Heart right ventricle (tissue), 16 donors: ENCODE measurements at regions not wholly inside any gene's neighbourhood (a gene's known extent, or its start where the extent isn't known, plus 50 kb on each side); places are given as distances from the start of the nearest gene placed in this dataset.

Experiments used
- ATAC-seq, 8 donors: fragments of 200-7000 bp; cut with Tn5 transposase; one replicate each; pipeline ENCODE4 v1.9.1; 2020; ENCODE audit warnings: mild to moderate bottlenecking in 8 of 8, moderate library complexity in 8 of 8, moderate number of reproducible peaks in 1 of 8
- DNase-seq, 2 donors: peaks; one replicate each; pipeline ENCODE4 v3.0.0-alpha.2; 2020
- H3K27ac ChIP-seq, 10 donors: fragments of 200-600 bp; sonication (generic) in 2 of 10; one replicate each; pipeline versions ENCODE4 v1.5.0 to v1.8.0; 2020 to 2022; ENCODE audit warnings: mild to moderate bottlenecking in 3 of 10
- H3K27me3 ChIP-seq, 7 donors: fragments of 200-600 bp; one replicate each; pipeline ENCODE4 v1.8.0; 2021 to 2022; ENCODE audit warnings: mild to moderate bottlenecking in 2 of 7
- H3K36me3 ChIP-seq, 9 donors: fragments of 200-600 bp; sonication (generic) in 1 of 9; one replicate each; pipeline versions ENCODE4 v1.5.0 to v1.8.0; 2020 to 2022; ENCODE audit warnings: mild to moderate bottlenecking in 2 of 9
- H3K4me1 ChIP-seq, 9 donors: fragments of 200-600 bp; sonication (generic) in 1 of 9; one replicate each; pipeline versions ENCODE4 v1.5.0 to v1.8.0; 2020 to 2022; ENCODE audit warnings: mild to moderate bottlenecking in 4 of 9
- H3K4me3 ChIP-seq, 10 donors: fragments of 200-600 bp; sonication (generic) in 2 of 10; one replicate each; pipeline versions ENCODE4 v1.5.0 to v1.8.0; 2020 to 2022; ENCODE audit warnings: mild to moderate bottlenecking in 7 of 10, moderate library complexity in 2 of 10
- H3K9me3 ChIP-seq, 11 donors: fragments of 200-600 bp in 10 of 11; sonication (generic) in 2 of 11; one replicate each; pipeline versions ENCODE4 v1.5.0 to v1.8.0; 2013 to 2022; ENCODE audit warnings: mild to moderate bottlenecking in 2 of 11, control low read depth in 1 of 11, moderate library complexity in 1 of 11
- CTCF ChIP-seq, 9 donors: fragments of 200-600 bp; sonication (generic) in 2 of 9; IDR thresholded peaks; one replicate each; pipeline versions ENCODE4 v1.5.0 to v1.8.0; 2021 to 2022; ENCODE audit warnings: antibody characterized with exemption in 9 of 9, mild to moderate bottlenecking in 5 of 9, moderate library complexity in 1 of 9
- WGBS, 2 donors: extraction: QIAGEN DNeasy Blood & Tissue Kit; methylation state at CpG; one replicate each; pipeline ENCODE4 v1.1.7; 2013; ENCODE audit warnings: inconsistent platforms in 1 of 2; 5-methylcytosine and 5-hydroxymethylcytosine counted together
- intact Hi-C, 10 donors: fragments of 100-400 bp; cut with DNase I; formaldehyde crosslinking; loops; one replicate each; pipeline versions ENCODE4 v1.11.1 to v1.14.2; 2022
- donor health status: Arrhythmogenic right ventricular cardiomyopathy.
- donor health status: ischemic (EF 13 %, LVEDD 7.1; RV severe dilation, severe dysfunction).
- donor health status: healthy with polysubstance abuse.
- donor health status: DM: no; HTN: yes; CAD: no.
- donor health status: DM: no; HTN: no; CAD: no.
- donor health status: ischemic (EF 25% LVEDD 6.9; RV normal size, moderate dysfunction).
- donor health status: ischemic (EF 25% LVEDD 5.7; RV mildly dilated, moderate dysfunction).
- donor health status: healthy.
- donor health status: DM: yes; HTN: yes; CAD: no.
- donor health status: Ischemic cardiomyopathy.
- donor health status: ischemic (EF 35%, LVEDD 5.7; RV mildly dilated, moderate dysfunction).
- donor health status: nonischemic (EF 11% LVEDD 7.7; RV severe dilation, severe dysfunction).
- donor health status: DM: yes; HTN: yes; CAD: no.
- donor health status: PGD.
- donor health status: ischemic (EF 29% LVEDD 5.4; RV normal size, mild dysfunction).
- donor health status: nonischemic (EF 23%, LVEDD 6.1; RV moderate dilation, normal function).

DNA sequence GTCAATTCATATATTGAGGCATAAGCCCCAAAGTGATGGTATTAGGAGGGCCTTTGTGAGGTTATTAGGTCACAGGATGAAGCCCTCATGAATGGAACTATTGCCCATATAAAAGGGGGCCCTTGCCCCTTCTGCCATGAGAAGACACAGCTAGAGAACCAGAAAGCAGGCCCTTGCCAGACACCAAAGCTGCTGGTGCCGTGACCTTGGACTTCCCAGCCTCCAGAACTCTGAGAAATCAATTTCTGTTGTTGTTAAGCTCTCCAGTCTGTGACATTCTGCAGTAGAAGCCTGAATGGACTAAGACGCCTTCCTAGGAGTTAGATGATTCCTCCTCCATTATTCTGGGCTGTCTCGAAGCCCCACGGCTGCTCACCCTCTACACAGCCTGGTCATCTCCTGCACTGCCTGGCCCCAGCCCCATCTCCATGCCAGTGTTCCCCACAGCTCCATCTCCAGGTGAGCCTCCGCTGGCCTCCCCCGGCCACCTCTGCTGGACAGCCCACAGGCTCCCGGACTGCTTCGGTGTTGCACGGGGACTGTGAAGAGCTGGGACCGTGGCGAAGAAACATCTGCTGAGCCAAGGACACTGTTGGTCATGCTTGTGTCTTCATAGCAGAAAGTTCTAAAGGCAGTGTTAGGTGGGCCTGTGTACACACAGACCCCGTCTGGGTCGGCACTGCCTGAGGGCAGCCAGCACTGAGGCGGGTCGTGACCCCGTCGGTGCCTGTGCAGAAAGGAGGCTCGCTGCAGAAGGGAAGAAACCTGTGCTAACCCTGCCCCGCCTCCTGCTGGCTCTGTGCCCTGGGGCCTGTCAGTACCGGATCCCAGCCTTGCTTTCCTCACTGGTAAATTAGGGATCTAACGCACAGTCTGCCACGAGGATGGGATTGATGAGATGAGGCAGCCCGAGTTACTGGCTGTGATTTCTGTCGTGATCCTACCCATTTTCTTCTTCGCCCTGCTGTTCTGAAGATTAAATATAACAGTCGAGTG is 55.1 kb upstream of the CNOT6 start:
- H3K27ac ChIP-seq: no peak overlapping the region
- TF ChIP-seq CTCF (IDR thresholded peaks at IDR 0.05): no peak
- H3K9me3 ChIP-seq: peaks cover 0 to 28% (median 1%) of the 10 kb centered on the region in 11 donors
- intact Hi-C loops: no loop called here
- ATAC-seq: no peak
- H3K4me1 ChIP-seq: no peaks in the 10 kb centered on the region
- no peaks in the 10 kb centered on the region for H3K36me3 ChIP-seq
- DNase-seq: no peak
- H3K27me3 ChIP-seq: peaks cover 0 to 34% (median 25%) of the 10 kb centered on the region in 7 donors
- H3K4me3 ChIP-seq: no peak overlapping the region
- 86 to 87% methylated on average over 26 of the region's 26 CpGs for WGBS, 2 donors

- no peaks in the 10 kb centered on the region for H3K4me1 ChIP-seq
- intact Hi-C loops: no loop called here
- ATAC-seq (no peak), DNase-seq (no peak)
- H3K27ac ChIP-seq: no peak overlapping the region
- peaks cover 0 to 39% (median 9%) of the 10 kb centered on the region in 11 donors for H3K9me3 ChIP-seq
- H3K27me3 ChIP-seq: peaks cover 0 to 37% (median 25%) of the 10 kb centered on the region in 7 donors
- H3K36me3 ChIP-seq: no peaks in the 10 kb centered on the region
- TF ChIP-seq CTCF (IDR thresholded peaks at IDR 0.05): no peak
- no peak overlapping the region for H3K4me3 ChIP-seq
- WGBS, 2 donors: 33 to 35% methylated on average over 17 of the region's 17 CpGs
Observed at GRCh38 chr5:180439911-180440769, 54.0 kb upstream of the CNOT6 start.

GRCh38 chr5:180441564-180442051 is 52.6 kb upstream of the CNOT6 start:
- Histone ChIP-seq H3K27me3 (peaks cover 0 to 31% (median 20%) of the 10 kb centered on the region in 7 donors), H3K27ac (no peak overlapping the region), H3K36me3 (no peaks in the 10 kb centered on the region), H3K4me1 (no peaks in the 10 kb centered on the region), H3K4me3 (no peak overlapping the region), H3K9me3 (peaks cover 0 to 52% (median 9%) of the 10 kb centered on the region in 11 donors)
- DNase-seq: no peak
- ATAC-seq: peak in 2 of 8 donors; percentile 4 to 55
- intact Hi-C loops: no loop called here
- TF ChIP-seq CTCF (IDR thresholded peaks at IDR 0.05): no peak
- WGBS, 2 donors: 56 to 63% methylated on average over 15 of the region's 15 CpGs
